HepG2 (cell line): ENCODE measurements at regions not wholly inside any gene's neighbourhood (a gene's known extent, or its start where the extent isn't known, plus 50 kb on each side); places are given as distances from the start of the nearest gene placed in this dataset.

ENCODE experiments used
- EZH2 ChIP-seq: conservative IDR thresholded peaks from 2 replicates; pipeline ENCODE4 v1.6.1; 2012; ENCODE audit warnings: mild to moderate bottlenecking, low read depth, low read length, moderate library complexity
- NAIF1 ChIP-seq: sonication (generic); formaldehyde crosslinking; IDR thresholded peaks from 2 replicates; pipeline ENCODE4 v1.5.0; 2020; ENCODE audit warnings: mild to moderate bottlenecking, missing genetic modification reagents, borderline replicate concordance
- PLRG1 ChIP-seq: fragments of 450-650 bp; conservative IDR thresholded peaks from 2 replicates; pipeline ENCODE4 v1.6.1; 2016
- SRF ChIP-seq: IDR thresholded peaks from 2 replicates; pipeline ENCODE4 v1.6.1; 2011; ENCODE audit warnings: mild to moderate bottlenecking, low read depth, low read length, moderate library complexity
- TCF7L2 ChIP-seq: IDR thresholded peaks from 2 replicates; pipeline ENCODE4 v1.6.1; 2011; ENCODE audit warnings: mild to moderate bottlenecking, low read depth, low read length, moderate library complexity
- ZNF766 ChIP-seq: sonication (generic); formaldehyde crosslinking; IDR thresholded peaks from 2 replicates; pipeline ENCODE4 v1.5.0; 2020; ENCODE audit warnings: missing genetic modification reagents, borderline replicate concordance
- TF ChIP-seq, protein P1 (sequence below): sonication (generic); formaldehyde crosslinking; IDR thresholded peaks from 2 replicates; pipeline ENCODE4 v1.4.0; 2020; ENCODE audit warnings: missing genetic modification reagents
- TF ChIP-seq, protein P2 (sequence below): sonication (generic); formaldehyde crosslinking; IDR thresholded peaks from 2 replicates; pipeline ENCODE4 v1.4.0; 2020; ENCODE audit warnings: missing genetic modification reagents

DNA sequence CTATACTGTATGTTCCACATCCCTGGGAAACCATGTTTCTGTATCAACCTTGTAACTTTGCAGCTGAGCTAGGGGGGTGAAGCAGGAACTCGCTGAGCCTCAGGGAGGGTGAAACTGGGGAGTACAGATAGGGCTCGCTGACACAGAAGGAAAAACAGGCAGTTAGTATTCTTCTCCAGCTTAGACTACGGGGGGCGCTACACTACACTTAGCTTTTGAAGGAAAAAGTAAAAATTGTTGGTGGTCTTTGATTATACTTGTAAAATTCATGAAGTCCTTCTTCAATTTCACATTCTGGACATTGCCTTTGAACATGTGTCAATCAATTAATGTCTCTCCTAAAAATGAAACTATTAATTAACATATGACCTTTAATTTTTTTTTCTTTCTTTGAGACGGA is 73.5 kb upstream of the RGMA start:
- TF ChIP-seq PLRG1, result no peak
- TF ChIP-seq EZH2, result no peak
- no peak for TF ChIP-seq NAIF1
- no peak for TF ChIP-seq ZNF766
- TF ChIP-seq SRF, result no peak
- TF ChIP-seq, protein P1, sequence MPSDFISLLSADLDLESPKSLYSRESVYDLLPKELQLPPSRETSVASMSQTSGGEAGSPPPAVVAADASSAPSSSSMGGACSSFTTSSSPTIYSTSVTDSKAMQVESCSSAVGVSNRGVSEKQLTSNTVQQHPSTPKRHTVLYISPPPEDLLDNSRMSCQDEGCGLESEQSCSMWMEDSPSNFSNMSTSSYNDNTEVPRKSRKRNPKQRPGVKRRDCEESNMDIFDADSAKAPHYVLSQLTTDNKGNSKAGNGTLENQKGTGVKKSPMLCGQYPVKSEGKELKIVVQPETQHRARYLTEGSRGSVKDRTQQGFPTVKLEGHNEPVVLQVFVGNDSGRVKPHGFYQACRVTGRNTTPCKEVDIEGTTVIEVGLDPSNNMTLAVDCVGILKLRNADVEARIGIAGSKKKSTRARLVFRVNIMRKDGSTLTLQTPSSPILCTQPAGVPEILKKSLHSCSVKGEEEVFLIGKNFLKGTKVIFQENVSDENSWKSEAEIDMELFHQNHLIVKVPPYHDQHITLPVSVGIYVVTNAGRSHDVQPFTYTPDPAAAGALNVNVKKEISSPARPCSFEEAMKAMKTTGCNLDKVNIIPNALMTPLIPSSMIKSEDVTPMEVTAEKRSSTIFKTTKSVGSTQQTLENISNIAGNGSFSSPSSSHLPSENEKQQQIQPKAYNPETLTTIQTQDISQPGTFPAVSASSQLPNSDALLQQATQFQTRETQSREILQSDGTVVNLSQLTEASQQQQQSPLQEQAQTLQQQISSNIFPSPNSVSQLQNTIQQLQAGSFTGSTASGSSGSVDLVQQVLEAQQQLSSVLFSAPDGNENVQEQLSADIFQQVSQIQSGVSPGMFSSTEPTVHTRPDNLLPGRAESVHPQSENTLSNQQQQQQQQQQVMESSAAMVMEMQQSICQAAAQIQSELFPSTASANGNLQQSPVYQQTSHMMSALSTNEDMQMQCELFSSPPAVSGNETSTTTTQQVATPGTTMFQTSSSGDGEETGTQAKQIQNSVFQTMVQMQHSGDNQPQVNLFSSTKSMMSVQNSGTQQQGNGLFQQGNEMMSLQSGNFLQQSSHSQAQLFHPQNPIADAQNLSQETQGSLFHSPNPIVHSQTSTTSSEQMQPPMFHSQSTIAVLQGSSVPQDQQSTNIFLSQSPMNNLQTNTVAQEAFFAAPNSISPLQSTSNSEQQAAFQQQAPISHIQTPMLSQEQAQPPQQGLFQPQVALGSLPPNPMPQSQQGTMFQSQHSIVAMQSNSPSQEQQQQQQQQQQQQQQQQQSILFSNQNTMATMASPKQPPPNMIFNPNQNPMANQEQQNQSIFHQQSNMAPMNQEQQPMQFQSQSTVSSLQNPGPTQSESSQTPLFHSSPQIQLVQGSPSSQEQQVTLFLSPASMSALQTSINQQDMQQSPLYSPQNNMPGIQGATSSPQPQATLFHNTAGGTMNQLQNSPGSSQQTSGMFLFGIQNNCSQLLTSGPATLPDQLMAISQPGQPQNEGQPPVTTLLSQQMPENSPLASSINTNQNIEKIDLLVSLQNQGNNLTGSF (CRISPR knock-in tag), result no peak
- TF ChIP-seq, protein P2, sequence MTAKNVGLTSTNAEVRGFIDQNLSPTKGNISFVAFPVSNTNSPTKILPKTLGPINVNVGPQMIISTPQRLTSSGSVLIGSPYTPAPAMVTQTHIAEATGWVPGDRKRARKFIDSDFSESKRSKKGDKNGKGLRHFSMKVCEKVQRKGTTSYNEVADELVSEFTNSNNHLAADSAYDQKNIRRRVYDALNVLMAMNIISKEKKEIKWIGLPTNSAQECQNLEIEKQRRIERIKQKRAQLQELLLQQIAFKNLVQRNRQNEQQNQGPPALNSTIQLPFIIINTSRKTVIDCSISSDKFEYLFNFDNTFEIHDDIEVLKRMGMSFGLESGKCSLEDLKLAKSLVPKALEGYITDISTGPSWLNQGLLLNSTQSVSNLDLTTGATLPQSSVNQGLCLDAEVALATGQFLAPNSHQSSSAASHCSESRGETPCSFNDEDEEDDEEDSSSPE (CRISPR knock-in tag), result no peak
- TF ChIP-seq TCF7L2, result no peak
